AG04449 (cell line): ENCODE measurements at regions not wholly inside any gene's neighbourhood (a gene's known extent, or its start where the extent isn't known, plus 50 kb on each side); places are given as distances from the start of the nearest gene placed in this dataset.
A peak's percentile ranks its signal among the peaks of the same experiment; 100 is the strongest.

Experiments used
- CTCF ChIA-PET: fragments of 350-600 bp; formaldehyde crosslinking; extraction: SDS; loops from one replicate; lab custom pipeline; 2021; ENCODE audit warnings: antibody characterized with exemption; lab: Yijun Ruan, JAX
- POLR2A ChIA-PET: fragments of 400-600, 350-600 bp; formaldehyde crosslinking; extraction: SDS; loops from one replicate; lab custom pipeline; 2020; ENCODE audit warnings: antibody characterized with exemption, inconsistent platforms; lab: Yijun Ruan, JAX
- DNase-seq: peaks from one replicate; pipeline ENCODE4 v3.0.0-alpha.2; 2010; ENCODE audit warnings: low read depth, low spot score
- H3K4me3 ChIP-seq: 2 replicates; pipeline ENCODE4 v1.5.1; 2011; ENCODE audit warnings: low read depth, mild to moderate bottlenecking, control low read depth, low read length
- TF ChIP-seq, protein P1 (sequence below): IDR thresholded peaks from one replicate; pipeline ENCODE4 v1.5.1; 2011; ENCODE audit warnings: mild to moderate bottlenecking, moderate library complexity, low read length, control low read depth, inconsistent platforms; ENCODE audit not compliant: insufficient read depth; ENCODE audit errors: missing control alignments

DNA sequence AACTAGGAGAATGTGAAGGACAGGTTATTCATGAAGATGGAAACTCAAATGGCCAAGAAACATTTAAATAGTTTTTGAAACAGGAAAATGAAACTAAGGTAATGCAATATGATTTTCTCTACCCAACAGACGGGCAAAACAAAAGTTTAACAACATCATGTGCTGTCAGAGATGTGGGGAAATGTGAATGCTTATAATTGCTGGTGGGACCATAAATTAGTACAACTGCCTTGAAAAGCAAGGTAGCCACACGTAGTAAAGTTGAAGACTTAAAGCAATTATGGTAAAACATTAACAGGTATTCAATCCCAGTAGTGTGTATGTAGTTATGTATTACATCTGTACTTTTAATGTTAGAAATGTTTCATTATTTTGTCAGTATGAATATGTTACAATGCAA, 57.0 kb upstream of the C3orf80 start:
- ChIA-PET CTCF (interaction anchor here (0.6 to 2.1 kb wide), 3 partner anchors 13 to 246 kb away, joined by 3 to 6 read pairs (median 3); no protein-coding TSS in a partner anchor), POLR2A (no interaction called here)
- H3K4me3 ChIP-seq, result no peak overlapping the region
- no peak for DNase-seq
- TF ChIP-seq, protein P1, sequence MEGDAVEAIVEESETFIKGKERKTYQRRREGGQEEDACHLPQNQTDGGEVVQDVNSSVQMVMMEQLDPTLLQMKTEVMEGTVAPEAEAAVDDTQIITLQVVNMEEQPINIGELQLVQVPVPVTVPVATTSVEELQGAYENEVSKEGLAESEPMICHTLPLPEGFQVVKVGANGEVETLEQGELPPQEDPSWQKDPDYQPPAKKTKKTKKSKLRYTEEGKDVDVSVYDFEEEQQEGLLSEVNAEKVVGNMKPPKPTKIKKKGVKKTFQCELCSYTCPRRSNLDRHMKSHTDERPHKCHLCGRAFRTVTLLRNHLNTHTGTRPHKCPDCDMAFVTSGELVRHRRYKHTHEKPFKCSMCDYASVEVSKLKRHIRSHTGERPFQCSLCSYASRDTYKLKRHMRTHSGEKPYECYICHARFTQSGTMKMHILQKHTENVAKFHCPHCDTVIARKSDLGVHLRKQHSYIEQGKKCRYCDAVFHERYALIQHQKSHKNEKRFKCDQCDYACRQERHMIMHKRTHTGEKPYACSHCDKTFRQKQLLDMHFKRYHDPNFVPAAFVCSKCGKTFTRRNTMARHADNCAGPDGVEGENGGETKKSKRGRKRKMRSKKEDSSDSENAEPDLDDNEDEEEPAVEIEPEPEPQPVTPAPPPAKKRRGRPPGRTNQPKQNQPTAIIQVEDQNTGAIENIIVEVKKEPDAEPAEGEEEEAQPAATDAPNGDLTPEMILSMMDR, result no peak

DNA sequence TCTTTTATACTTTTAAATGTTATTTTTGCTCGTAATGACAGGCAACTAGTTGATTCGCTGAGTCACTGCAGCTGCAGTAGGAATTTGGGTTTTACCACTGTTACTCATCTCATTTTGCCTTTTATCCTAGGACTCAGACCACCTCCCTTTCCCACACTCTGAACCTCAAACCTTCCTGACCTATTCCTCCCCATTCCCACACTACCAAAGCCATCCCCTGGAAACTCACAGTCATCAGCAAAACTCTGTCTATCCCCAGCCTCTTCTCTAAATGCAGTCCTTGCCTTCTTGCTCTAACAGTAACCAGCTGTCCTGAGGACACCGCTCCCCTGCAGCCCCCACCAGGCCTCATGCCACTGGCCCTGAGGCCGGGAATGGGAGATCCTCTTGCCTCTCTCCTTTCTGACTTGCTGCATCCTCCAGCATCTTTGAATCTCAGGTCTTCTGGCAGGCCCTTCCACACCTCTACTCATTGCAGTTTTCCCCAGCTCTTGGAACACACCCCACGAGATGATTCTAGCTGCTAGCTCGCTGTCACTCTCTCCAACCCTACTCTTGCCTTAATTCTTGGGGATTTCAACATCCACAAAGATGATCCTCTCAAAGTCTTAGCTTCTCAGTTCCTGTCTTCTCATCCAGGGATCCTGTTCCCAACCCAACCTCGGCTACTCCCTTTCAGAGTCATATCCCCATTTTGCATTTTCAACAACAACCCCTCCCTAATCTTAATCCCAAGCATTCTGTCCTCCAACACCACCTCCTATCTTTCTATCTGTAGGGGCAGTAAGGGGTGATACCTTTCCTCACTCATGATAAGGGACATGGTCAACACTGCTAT, 55.9 kb upstream of the C3orf80 start:
- DNase-seq, result peak; percentile 69
- TF ChIP-seq, protein P1, result no peak
- no peak overlapping the region for H3K4me3 ChIP-seq
- POLR2A ChIA-PET, result no interaction called here
- CTCF ChIA-PET, result interaction anchor here (0.9 to 1.4 kb wide), 4 partner anchors 10 to 173 kb away, joined by 3 to 5 read pairs (median 4); no protein-coding TSS in a partner anchor

DNA sequence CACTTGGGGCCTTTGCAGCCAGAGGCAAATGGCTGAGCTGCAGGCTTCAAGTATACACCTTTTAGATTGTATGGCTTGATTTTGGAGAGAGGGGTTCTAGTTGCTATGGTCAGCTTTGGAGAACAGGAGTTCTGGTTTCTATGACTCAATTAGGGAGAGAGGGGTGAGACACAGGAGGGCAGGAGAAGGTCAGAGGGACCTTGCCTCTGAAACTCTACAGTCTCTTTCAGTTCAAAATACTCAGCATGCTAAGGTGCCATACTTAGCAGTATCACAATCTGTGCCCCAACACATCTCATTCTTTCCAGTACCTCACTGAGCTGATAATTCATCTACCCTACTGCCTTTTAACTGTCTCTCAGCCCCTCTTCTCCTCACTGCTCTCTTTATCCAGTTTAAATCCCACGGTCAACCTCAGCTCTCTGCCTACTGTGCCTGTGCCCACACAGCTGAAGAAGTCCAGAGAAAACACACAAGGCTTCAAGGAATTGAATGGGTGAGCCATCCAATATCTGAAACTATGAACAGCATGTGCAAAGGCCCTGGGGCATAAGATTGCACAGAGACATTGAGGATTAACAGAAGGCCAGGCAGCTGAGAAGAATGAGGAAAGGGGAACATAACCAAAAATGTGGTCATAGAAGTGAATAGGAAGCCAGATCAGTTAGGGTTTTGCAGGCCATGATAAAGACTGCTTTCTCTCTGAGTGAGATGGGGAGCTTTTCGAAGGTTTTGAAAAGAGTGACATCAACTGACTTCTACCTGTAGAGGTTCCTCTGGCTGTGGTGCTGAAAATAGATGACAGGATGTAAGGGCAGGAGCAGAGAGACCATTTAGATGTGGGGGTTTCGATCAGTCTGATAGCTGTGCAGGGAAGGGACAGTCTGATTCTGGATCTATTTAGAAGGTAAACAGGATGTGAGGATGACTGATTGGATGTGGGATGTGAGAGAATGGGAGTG, 54.5 kb upstream of the C3orf80 start:
- CTCF ChIA-PET, result interaction anchor here (1.0 to 1.9 kb wide), 5 partner anchors 8 to 243 kb away, joined by 3 to 9 read pairs (median 3); no protein-coding TSS in a partner anchor
- TF ChIP-seq, protein P1, result no peak
- POLR2A ChIA-PET, result no interaction called here
- no peak for DNase-seq
- no peak overlapping the region for H3K4me3 ChIP-seq

DNA sequence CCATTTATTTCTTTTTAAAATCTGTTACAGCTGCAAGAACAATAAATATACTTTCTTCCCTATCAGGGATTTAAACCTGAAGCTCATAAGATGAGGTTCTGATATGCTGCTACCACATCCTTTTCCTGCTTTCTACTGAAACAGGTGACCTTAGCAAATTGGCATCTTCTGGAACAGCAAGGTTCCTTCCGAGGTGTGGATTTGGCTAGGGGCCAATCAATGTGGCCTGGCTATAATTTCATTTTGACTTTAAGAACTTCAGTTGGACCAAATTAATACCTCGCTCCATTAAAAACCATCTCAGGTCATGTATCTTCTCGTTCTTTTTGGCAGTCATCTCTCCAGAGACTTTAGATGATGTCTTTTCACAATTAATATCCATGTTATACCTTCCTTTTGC, 53.4 kb upstream of the C3orf80 start:
- ChIA-PET POLR2A (no interaction called here), CTCF (interaction anchor here (0.9 to 1.9 kb wide), 5 partner anchors 9 to 242 kb away, joined by 3 to 9 read pairs (median 3); no protein-coding TSS in a partner anchor)
- no peak for DNase-seq
- H3K4me3 ChIP-seq, result no peak overlapping the region
- TF ChIP-seq, protein P1, result no peak

DNA sequence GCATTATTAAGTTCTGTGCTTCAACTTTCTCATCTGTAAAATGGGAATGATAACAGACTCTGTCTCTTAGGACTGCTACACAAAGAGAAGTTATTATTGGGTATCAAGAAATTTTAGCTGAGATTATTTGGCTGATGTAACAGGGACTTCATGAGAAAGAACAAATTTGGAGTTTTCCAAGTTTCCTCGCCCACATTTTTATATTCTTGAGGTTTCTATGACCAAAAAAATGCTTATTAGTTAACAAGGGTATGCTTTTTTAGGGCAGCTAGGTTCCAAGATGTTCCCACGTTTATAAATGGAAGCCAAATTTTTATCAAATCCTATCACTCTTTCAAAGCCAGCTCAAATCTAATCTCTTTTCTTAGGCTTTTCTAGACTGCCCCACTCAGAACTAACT, 50.6 kb upstream of the C3orf80 start:
- ChIA-PET CTCF (interaction anchor here (0.9 to 1.4 kb wide), 2 partner anchors 11 to 236 kb away, joined by 3 to 8 read pairs; no protein-coding TSS in a partner anchor), POLR2A (no interaction called here)
- DNase-seq, result no peak
- TF ChIP-seq, protein P1, result no peak
- H3K4me3 ChIP-seq, result no peak overlapping the region
